GM21737 (cell line): ENCODE measurements at regions not wholly inside any gene's neighbourhood (a gene's known extent, or its start where the extent isn't known, plus 50 kb on each side); places are given as distances from the start of the nearest gene placed in this dataset.
"Not testable (repeated sequence)": the region's sequence is repeated elsewhere in the genome, so short reads cannot be mapped to it uniquely, and the experiment has no call there.

Experiments used
- ATAC-seq: cut with Tn5 transposase; IDR thresholded peaks from one replicate; pipeline ENCODE4 v1.9.1; 2021; ENCODE audit warnings: mild to moderate bottlenecking, moderate library complexity; ENCODE audit not compliant: unreplicated experiment

- no peak for ATAC-seq
These were observed 139.1 kb downstream of the AHR start for GRCh38 chr7:17437586-17437985.

GRCh38 chr7:17440025-17440784, 141.8 kb downstream of the AHR start:
- not testable (repeated sequence) for ATAC-seq

- no peak for ATAC-seq
These were observed 142.4 kb downstream of the AHR start for GRCh38 chr7:17440831-17441230.

GRCh38 chr7:17441557-17441956, 143.1 kb downstream of the AHR start:
- no peak for ATAC-seq

- ATAC-seq, result no peak
These were observed 145.7 kb downstream of the AHR start for GRCh38 chr7:17444151-17444550.

- no peak for ATAC-seq
These were observed 146.2 kb downstream of the AHR start for GRCh38 chr7:17444673-17445072.

- no peak for ATAC-seq
These were observed 147.9 kb downstream of the AHR start for GRCh38 chr7:17446340-17446739.

- ATAC-seq, result no peak
These were observed 149.5 kb downstream of the AHR start for GRCh38 chr7:17447728-17448478.

- ATAC-seq, result no peak
These were observed 150.3 kb downstream of the AHR start for GRCh38 chr7:17448479-17449423.

GRCh38 chr7:17456541-17456940, 158.1 kb downstream of the AHR start:
- ATAC-seq, result no peak

- no peak for ATAC-seq
These were observed 161.5 kb downstream of the AHR start for GRCh38 chr7:17460001-17460400.

- ATAC-seq, result no peak
These were observed 162.2 kb downstream of the AHR start for GRCh38 chr7:17460665-17461064.

- no peak for ATAC-seq
These were observed 163.7 kb downstream of the AHR start for GRCh38 chr7:17462131-17462631.

GRCh38 chr7:17463511-17464085, 165.1 kb downstream of the AHR start:
- ATAC-seq, result no peak

GRCh38 chr7:17466216-17466615, 167.8 kb downstream of the AHR start:
- no peak for ATAC-seq

GRCh38 chr7:17467386-17467945, 169.0 kb downstream of the AHR start:
- no peak for ATAC-seq

- ATAC-seq, result no peak
These were observed 172.9 kb downstream of the AHR start for GRCh38 chr7:17471325-17471724.

GRCh38 chr7:17472518-17472917, 174.1 kb downstream of the AHR start:
- ATAC-seq, result no peak

- no peak for ATAC-seq
These were observed 174.5 kb downstream of the AHR start for GRCh38 chr7:17472939-17473338.

GRCh38 chr7:17474724-17475344, 176.4 kb downstream of the AHR start:
- ATAC-seq, result no peak
